HG03378 (cell line): ENCODE measurements at regions not wholly inside any gene's neighbourhood (a gene's known extent, or its start where the extent isn't known, plus 50 kb on each side); places are given as distances from the start of the nearest gene placed in this dataset.
"Not testable (repeated sequence)": the region's sequence is repeated elsewhere in the genome, so short reads cannot be mapped to it uniquely, and the experiment has no call there.

Experiments used
- ATAC-seq: cut with Tn5 transposase; IDR thresholded peaks from one replicate; pipeline ENCODE4 v1.9.1; 2021; ENCODE audit warnings: mild to moderate bottlenecking, moderate library complexity; ENCODE audit not compliant: unreplicated experiment

DNA sequence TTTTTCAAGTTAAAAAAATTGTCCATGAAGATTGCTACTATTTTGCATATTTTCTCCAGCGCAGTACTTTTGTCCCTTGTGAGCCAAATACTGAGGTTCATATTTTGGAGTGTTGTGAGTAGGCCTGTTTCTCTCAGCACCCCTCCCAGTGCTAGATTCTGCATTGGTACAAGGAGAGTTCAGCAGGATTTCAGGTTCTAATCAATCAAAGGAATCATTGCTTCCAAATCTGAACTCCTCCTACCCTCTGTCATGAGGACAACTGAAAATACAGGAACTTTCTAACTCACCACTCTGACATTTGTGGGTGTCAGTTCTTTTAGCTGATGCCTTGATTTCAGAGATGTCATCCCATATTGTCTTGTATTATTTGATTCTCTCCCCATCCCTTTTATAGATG, 299.9 kb downstream of the FZD1 start:
- ATAC-seq: no peak

DNA sequence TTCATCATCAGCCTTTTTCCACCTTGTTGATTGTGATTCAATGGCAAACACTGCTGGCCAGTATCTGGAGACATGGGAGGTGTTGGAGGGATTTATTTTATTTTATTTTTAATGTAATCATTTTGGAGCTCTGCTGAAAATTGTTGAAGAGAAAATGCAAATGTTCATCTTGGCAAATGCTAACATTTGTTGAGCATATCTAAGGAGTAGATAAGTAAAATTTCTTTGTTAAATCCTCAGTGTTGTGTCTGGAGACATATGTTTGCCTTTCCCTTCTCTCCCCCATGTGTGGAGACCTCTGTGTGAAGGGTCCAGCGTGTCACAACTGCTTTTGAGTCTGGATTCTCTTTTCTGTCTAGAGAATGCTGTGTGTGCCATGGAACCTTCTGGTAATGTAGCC, 300.3 kb downstream of the FZD1 start:
- ATAC-seq: no peak

DNA sequence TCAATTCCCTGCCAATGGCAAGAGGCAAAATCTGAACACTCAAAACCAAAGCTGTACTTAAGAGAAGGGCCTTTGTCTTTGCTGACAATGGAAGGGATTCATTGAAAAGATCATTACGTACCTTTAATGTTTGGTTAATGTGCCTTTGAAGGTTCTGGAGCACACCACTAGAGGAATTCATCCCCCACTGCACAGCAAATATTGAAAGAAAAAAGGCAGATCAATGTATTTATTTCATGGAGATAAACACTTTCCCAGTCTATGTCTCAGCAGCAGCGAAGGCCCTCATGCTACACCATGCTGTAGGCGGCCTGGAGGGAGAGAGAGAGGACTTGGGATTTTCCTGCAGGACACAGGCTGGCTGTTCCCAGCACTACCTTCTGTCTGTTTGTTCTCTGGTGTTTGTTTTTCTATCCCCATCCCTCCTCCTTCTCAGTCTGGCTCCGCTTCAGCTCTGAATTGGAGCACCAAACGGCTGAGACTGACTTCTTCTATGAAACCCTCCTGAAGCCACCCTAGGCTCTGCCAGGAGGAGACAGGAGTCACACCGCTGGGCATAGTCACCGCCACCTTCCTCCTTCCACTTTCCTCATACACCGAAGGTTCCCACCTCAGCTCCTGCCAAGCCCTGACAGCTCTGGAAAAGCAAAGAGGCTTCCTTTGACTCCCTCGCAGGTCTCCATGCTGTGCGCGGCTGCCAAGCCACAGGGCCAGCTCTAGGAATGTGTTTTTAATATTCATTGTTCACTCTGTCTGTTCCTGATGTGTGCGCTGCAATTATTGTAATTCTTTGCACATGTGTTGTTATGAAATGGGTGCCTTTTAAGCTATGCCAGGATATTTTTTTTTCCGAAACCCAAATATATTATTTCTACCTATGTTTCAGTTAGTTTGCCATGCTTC, 301.5 kb downstream of the FZD1 start:
- no peak for ATAC-seq

GRCh38 chr7:91566402-91566732, 302.1 kb downstream of the FZD1 start:
- ATAC-seq: no peak

DNA sequence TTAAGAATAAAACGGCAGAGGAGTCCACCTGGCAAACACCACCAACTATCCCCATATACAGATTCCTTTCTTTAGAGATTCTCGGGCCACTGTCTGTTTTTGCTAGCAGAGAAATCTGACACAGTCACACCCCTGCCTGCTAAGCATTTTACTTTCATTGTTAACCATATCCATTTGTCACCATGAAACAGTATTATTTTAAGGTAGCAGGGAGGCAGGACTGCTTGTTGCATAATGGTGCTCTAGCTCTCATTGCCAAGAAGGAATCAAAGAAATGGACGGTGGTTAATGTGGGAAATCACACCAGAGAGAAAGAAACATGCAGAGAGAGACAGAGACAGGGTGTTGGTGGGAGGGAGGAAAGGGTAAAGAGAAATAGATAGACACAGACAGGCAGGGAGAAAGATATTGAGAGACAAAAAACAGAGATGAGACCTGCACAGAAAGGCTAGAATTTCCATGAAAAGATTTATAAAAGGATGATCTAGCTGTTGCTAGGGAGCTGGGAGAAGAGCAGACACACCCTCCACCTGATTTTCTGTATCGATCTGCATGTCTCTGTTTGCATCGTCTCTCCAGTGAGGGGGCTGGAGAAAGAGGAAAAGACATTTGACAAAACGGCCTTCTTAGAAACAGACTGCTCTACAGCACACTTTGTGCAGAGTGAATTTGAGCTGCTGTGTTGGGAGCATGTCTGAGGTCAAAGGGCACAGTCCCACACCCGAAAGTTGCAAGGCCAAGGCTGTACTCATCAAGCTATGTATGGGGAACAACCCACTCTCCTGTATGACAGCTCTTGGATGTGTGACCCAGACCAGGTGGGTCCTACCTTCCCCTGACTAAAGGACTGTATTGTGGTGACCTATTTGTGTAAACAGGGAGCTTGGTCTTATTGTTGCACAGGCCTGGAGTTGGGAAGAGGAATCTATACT, 303.1 kb downstream of the FZD1 start:
- ATAC-seq: no peak

- ATAC-seq: no peak
These were observed 303.9 kb downstream of the FZD1 start for GRCh38 chr7:91568138-91568537.

DNA sequence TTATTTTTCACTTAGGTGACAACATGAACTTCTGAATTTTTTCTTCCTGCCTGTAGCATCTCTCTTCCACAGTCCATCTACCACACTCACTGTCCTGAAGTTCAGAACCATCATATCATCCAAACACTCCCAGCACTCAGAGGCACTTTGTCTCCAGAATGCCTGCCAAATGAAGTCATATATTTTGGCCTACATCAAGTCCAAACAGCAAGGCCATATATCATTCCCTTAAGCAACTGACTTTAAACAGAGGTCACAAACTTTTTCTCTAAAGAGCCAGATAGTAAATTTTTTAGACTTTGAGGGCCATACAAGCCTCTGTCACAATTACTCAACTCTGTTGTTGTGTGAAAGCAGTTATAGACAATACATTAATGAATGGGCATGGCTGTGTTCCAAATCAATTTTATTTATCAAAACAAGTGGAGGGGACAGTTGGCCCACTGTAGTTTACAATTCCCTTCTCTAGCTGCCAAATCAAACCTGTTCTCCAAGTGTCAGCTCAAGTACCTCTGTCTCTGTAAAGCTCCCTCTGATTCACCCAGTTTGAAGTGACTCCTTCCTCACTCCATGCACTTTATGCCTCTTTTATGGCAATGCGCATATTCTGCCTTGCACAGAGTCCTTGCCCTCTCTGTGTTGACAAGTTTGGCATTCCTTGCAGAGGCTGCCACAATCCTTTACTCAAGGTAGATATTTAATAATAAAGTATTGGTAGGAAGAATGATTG, 305.7 kb downstream of the FZD1 start:
- no peak for ATAC-seq

- ATAC-seq: no peak
These were observed 306.3 kb downstream of the FZD1 start for GRCh38 chr7:91570560-91570959.

GRCh38 chr7:91571601-91572000, 307.4 kb downstream of the FZD1 start:
- no peak for ATAC-seq

DNA sequence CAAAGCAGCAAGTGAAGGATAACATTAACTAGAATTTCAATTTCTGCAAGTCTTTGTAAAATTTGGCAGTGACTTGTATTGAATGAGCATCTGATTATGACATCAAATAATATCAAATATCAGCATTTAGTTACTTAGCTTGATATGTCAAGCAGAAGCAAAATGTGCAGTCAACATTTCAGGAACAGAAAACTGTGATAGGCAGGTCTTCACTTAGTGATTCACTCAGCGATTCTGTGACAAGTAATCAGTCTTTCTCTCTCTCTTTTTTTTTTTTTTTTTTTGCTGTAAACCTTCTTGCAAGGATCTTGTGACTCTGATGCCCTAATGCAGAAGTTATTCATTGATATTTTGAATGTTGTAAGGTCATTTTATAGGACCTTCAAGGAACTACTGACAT, 307.1 kb downstream of the MTERF1 start:
- no peak for ATAC-seq

DNA sequence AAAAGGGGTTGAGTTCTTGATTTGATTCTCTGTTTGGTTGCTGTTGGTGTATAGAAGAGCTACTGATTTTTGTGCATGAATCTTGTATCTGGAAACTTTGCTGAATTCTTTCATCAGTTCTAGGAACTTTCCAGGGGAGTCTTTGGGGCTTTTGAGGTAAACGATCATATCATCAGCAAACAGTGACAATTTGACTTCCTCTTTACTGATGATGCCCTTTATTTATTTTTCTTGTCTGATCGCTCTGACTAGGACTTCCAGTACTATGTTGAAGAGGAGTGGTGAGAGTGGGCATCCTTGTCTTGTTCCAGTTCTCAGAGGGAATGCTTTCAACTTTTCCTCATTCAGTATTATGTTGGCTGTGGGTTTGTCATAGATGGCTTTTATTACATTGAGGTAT, 304.0 kb downstream of the MTERF1 start:
- not testable (repeated sequence) for ATAC-seq

GRCh38 chr7:91579837-91580236, 300.7 kb downstream of the MTERF1 start:
- no peak for ATAC-seq

DNA sequence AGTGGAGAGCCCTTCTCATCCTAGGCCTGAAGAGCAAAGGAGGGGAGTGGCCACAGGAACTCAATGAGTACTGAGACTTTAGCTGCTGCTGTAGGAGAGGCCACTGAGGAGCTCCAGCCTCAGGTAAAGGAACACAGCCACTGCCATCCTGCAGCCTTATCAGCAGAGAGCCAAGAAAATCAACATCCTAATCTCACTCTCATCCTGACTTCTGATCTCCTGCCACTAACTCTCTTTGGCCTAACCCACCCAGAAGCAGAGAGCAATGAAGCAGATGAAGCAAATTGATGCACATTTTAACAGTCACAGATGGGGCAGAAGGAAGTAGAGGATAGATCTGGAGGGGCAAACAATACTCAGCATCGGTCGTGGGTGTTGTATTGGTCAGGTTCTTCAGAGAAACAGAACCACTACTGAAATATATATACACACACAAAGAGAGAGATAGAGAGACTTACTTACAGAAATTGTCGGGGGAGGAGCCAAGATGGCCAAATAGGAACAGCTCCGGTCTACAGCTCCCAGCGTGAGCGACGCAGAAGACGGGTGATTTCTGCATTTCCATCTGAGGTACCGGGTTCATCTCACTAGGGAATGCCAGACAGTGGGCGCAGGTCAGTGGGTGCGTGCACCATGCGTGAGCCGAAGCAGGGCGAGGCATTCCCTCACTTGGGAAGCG, 297.6 kb downstream of the MTERF1 start:
- no peak for ATAC-seq

- no peak for ATAC-seq
These were observed 284.2 kb downstream of the MTERF1 start for GRCh38 chr7:91596287-91596686.

- ATAC-seq: no peak
These were observed 281.7 kb downstream of the MTERF1 start for GRCh38 chr7:91598791-91599190.

DNA sequence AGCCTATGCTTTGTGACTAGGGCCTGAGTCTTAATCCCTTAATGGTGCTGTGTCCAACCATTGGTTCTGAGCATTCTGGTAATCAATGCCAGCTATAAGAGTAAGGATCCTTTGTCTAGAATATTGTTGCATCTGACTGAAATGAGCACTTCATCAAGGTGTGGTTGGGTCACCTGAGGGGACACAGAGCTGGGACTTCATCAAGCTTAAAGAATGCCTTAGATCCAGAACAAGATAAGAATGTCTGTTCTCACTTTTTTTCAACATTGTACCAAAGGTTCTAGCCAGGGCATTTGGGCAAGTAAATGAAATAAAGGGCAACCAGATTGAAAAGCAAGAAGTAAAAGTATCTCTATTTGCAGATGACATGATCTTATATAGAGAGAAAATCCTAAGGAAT, 280.4 kb downstream of the MTERF1 start:
- ATAC-seq: no peak

GRCh38 chr7:91603707-91604106, 276.8 kb downstream of the MTERF1 start:
- ATAC-seq: no peak

DNA sequence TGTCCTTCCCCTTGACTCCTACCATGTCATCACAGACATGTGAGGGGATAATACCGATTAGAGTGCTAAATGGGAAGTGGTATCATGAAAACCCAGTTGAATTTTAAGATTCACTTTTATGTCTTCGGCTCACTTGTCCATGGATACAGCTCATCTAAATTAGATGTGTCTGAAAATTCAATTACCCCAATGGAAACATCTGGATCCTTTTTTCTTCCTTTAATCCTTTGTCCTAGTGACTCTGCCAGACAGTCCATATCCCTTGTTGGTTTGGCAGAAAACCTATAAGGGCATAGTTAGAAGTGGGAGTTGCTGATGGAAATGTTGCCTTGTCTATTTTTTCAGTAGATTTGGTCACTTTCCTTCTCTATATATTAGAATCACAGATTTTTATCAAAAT, 271.9 kb downstream of the MTERF1 start:
- no peak for ATAC-seq

DNA sequence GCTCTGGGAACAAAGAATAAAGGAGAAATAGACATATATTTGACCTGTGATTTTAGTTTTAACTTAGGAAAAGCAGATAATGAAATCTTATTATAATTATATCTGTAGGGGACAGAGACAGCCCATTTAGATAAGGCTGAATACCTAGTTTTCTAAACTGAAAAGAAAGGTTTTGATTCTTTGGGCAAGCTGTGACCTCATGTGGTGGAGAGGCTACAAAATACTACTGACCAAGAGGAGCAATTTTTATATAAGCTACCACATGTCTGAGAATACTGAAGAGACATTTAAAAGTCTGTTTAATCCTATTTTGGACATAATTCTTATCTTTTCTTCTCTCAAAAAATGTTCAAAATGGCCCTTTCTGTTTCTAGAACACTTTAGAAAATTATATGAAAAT, 271.0 kb downstream of the MTERF1 start:
- no peak for ATAC-seq

GRCh38 chr7:91614431-91614830, 266.1 kb downstream of the MTERF1 start:
- no peak for ATAC-seq
